Activated CD8-positive, alpha-beta memory T cell treated with anti-CD3 and anti-CD28 coated beads, Interleukin-2, amount 10 ng/mL, durations not matched to agents 7 days and 5 days (primary cell): ENCODE measurements at regions not wholly inside any gene's neighbourhood (a gene's known extent, or its start where the extent isn't known, plus 50 kb on each side); places are given as distances from the start of the nearest gene placed in this dataset.

ENCODE experiments used
- ATAC-seq: fragments of 150-1000 bp; cut with Tn5 transposase; one replicate; pipeline ENCODE4 v1.10.0; 2021; ENCODE audit warnings: moderate library complexity
- CTCF ChIA-PET: fragments of 350-600 bp; sonication (Branson Sonifier 250); formaldehyde crosslinking; loops from one replicate; lab custom pipeline; 2021; ENCODE audit warnings: antibody characterized with exemption; lab: Charles Lee
- DNase-seq: peaks from one replicate; pipeline ENCODE4 v3.0.0-alpha.2; 2020
- H3K27ac Mint-ChIP-seq: one replicate; pipeline ENCODE4 v1.8.0; 2021; ENCODE audit warnings: mild to moderate bottlenecking, mixed read lengths
- H3K27me3 Mint-ChIP-seq: one replicate; pipeline ENCODE4 v1.8.0; 2021; ENCODE audit warnings: mixed read lengths
- H3K36me3 Mint-ChIP-seq: one replicate; pipeline ENCODE4 v1.8.0; 2021; ENCODE audit warnings: mild to moderate bottlenecking, mixed read lengths
- H3K4me1 Mint-ChIP-seq: one replicate; pipeline ENCODE4 v1.8.0; 2021; ENCODE audit warnings: mixed read lengths
- H3K4me3 Mint-ChIP-seq: one replicate; pipeline ENCODE4 v1.8.0; 2021; ENCODE audit warnings: mild to moderate bottlenecking, moderate library complexity, mixed read lengths
- H3K9me3 Mint-ChIP-seq: one replicate; pipeline ENCODE4 v1.8.0; 2022; ENCODE audit warnings: low read depth, mixed read lengths

- Mint-ChIP-seq H3K36me3 (no peaks in the 10 kb centered on the region), H3K9me3 (no peaks in the 10 kb centered on the region), H3K27me3 (no peaks in the 10 kb centered on the region), H3K27ac (no peak overlapping the region), H3K4me1 (no peaks in the 10 kb centered on the region), H3K4me3 (no peak overlapping the region)
- CTCF ChIA-PET: no interaction called here
- DNase-seq: no peak
- no peak for ATAC-seq
Observed at GRCh38 chr1:99123936-99124335, 119.3 kb upstream of the PLPPR5 start.

- CTCF ChIA-PET: no interaction called here
- Mint-ChIP-seq H3K4me1 (no peaks in the 10 kb centered on the region), H3K4me3 (no peak overlapping the region), H3K27ac (no peak overlapping the region), H3K9me3 (no peaks in the 10 kb centered on the region), H3K36me3 (no peaks in the 10 kb centered on the region), H3K27me3 (no peaks in the 10 kb centered on the region)
- ATAC-seq: no peak
- no peak for DNase-seq
Observed at GRCh38 chr1:99131546-99131945, 126.9 kb upstream of the PLPPR5 start.

- CTCF ChIA-PET: no interaction called here
- ATAC-seq: no peak
Observed at GRCh38 chr1:99133756-99134500, 129.3 kb upstream of the PLPPR5 start.

GRCh38 chr1:99137554-99138206 lies 126.6 kb upstream of the PLPPR4 start:
- H3K4me3 Mint-ChIP-seq: no peak overlapping the region
- H3K27ac Mint-ChIP-seq: no peak overlapping the region
- CTCF ChIA-PET: no interaction called here
- no peak for ATAC-seq
- H3K9me3 Mint-ChIP-seq: no peaks in the 10 kb centered on the region
- H3K36me3 Mint-ChIP-seq: no peaks in the 10 kb centered on the region
- H3K4me1 Mint-ChIP-seq: no peaks in the 10 kb centered on the region
- no peaks in the 10 kb centered on the region for H3K27me3 Mint-ChIP-seq
- DNase-seq: no peak

More at GRCh38 chr1:99133756-99134500, 129.3 kb upstream of the PLPPR5 start:
- no peak for DNase-seq
- no peaks in the 10 kb centered on the region for H3K36me3 Mint-ChIP-seq
- no peak overlapping the region for H3K4me3 Mint-ChIP-seq
- H3K4me1 Mint-ChIP-seq: no peaks in the 10 kb centered on the region
- H3K27ac Mint-ChIP-seq: no peak overlapping the region
- H3K9me3 Mint-ChIP-seq: no peaks in the 10 kb centered on the region
- no peaks in the 10 kb centered on the region for H3K27me3 Mint-ChIP-seq

- Mint-ChIP-seq H3K4me1 (no peaks in the 10 kb centered on the region), H3K27ac (no peak overlapping the region), H3K27me3 (no peaks in the 10 kb centered on the region), H3K9me3 (no peaks in the 10 kb centered on the region), H3K4me3 (no peak overlapping the region), H3K36me3 (no peaks in the 10 kb centered on the region)
- no peak for ATAC-seq
- CTCF ChIA-PET: interaction anchor here (0.7 kb wide), 1 partner anchor 390 kb away, joined by 3 read pairs; no protein-coding TSS in a partner anchor
- no peak for DNase-seq
Observed at GRCh38 chr1:99139876-99140275, 124.4 kb upstream of the PLPPR4 start.

- Mint-ChIP-seq H3K36me3 (no peaks in the 10 kb centered on the region), H3K27me3 (peaks cover 2% of the 10 kb centered on the region), H3K4me3 (no peak overlapping the region), H3K9me3 (no peaks in the 10 kb centered on the region), H3K4me1 (peaks cover 4% of the 10 kb centered on the region), H3K27ac (no peak overlapping the region)
- CTCF ChIA-PET: no interaction called here
- no peak for ATAC-seq
- no peak for DNase-seq
Observed at GRCh38 chr1:99146129-99146848, 118.0 kb upstream of the PLPPR4 start.

GRCh38 chr1:99149952-99150351 lies 114.3 kb upstream of the PLPPR4 start:
- CTCF ChIA-PET: no interaction called here
- Mint-ChIP-seq H3K27ac (no peak overlapping the region), H3K9me3 (no peaks in the 10 kb centered on the region), H3K4me1 (peaks cover 4% of the 10 kb centered on the region), H3K27me3 (peaks cover 2% of the 10 kb centered on the region), H3K36me3 (no peaks in the 10 kb centered on the region), H3K4me3 (no peak overlapping the region)
- ATAC-seq: no peak
- DNase-seq: no peak

- Mint-ChIP-seq H3K4me3 (no peak overlapping the region), H3K9me3 (no peaks in the 10 kb centered on the region), H3K4me1 (peaks cover 4% of the 10 kb centered on the region), H3K36me3 (no peaks in the 10 kb centered on the region), H3K27ac (no peak overlapping the region), H3K27me3 (peaks cover 2% of the 10 kb centered on the region)
- CTCF ChIA-PET: no interaction called here
- DNase-seq (no peak), ATAC-seq (no peak)
Observed at GRCh38 chr1:99152132-99152531, 112.2 kb upstream of the PLPPR4 start.

- Mint-ChIP-seq H3K36me3 (no peaks in the 10 kb centered on the region), H3K27me3 (peaks cover 8% of the 10 kb centered on the region), H3K27ac (no peak overlapping the region), H3K4me3 (no peak overlapping the region), H3K4me1 (no peaks in the 10 kb centered on the region), H3K9me3 (no peaks in the 10 kb centered on the region)
- no peak for DNase-seq
- no peak for ATAC-seq
- CTCF ChIA-PET: no interaction called here
Observed at GRCh38 chr1:99163671-99164070, 100.6 kb upstream of the PLPPR4 start.

- no peak for DNase-seq
- H3K27ac Mint-ChIP-seq: no peak overlapping the region
- no peaks in the 10 kb centered on the region for H3K4me1 Mint-ChIP-seq
- ATAC-seq: no peak
- no peaks in the 10 kb centered on the region for H3K9me3 Mint-ChIP-seq
- H3K4me3 Mint-ChIP-seq: no peak overlapping the region
- H3K36me3 Mint-ChIP-seq: no peaks in the 10 kb centered on the region
- CTCF ChIA-PET: interaction anchor here (1.4 kb wide), 1 partner anchor 10 kb away, joined by 3 read pairs; no protein-coding TSS in a partner anchor
- peaks cover 15% of the 10 kb centered on the region for H3K27me3 Mint-ChIP-seq
Observed at GRCh38 chr1:99170516-99170915, 93.8 kb upstream of the PLPPR4 start.

- DNase-seq: no peak
- Mint-ChIP-seq H3K9me3 (no peaks in the 10 kb centered on the region), H3K4me3 (no peak overlapping the region), H3K4me1 (no peaks in the 10 kb centered on the region), H3K27me3 (peaks cover 13% of the 10 kb centered on the region), H3K27ac (no peak overlapping the region), H3K36me3 (no peaks in the 10 kb centered on the region)
- CTCF ChIA-PET: interaction anchor here (1.4 kb wide), 1 partner anchor 9 kb away, joined by 3 read pairs; no protein-coding TSS in a partner anchor
- no peak for ATAC-seq
Observed at GRCh38 chr1:99171184-99171813, 93.0 kb upstream of the PLPPR4 start.

GRCh38 chr1:99173282-99173681 lies 91.0 kb upstream of the PLPPR4 start:
- H3K9me3 Mint-ChIP-seq: no peaks in the 10 kb centered on the region
- no peak for DNase-seq
- CTCF ChIA-PET: no interaction called here
- no peaks in the 10 kb centered on the region for H3K4me1 Mint-ChIP-seq
- H3K27me3 Mint-ChIP-seq: peaks cover 10% of the 10 kb centered on the region
- H3K4me3 Mint-ChIP-seq: no peak overlapping the region
- no peak overlapping the region for H3K27ac Mint-ChIP-seq
- H3K36me3 Mint-ChIP-seq: no peaks in the 10 kb centered on the region
- ATAC-seq: no peak

GRCh38 chr1:99173900-99174299 lies 90.4 kb upstream of the PLPPR4 start:
- no peak for DNase-seq
- ATAC-seq: no peak
- Mint-ChIP-seq H3K9me3 (no peaks in the 10 kb centered on the region), H3K36me3 (no peaks in the 10 kb centered on the region), H3K27me3 (peaks cover 9% of the 10 kb centered on the region), H3K4me1 (no peaks in the 10 kb centered on the region), H3K27ac (no peak overlapping the region), H3K4me3 (no peak overlapping the region)
- CTCF ChIA-PET: no interaction called here
